Left ventricle myocardium inferior (tissue), 1 donor: ENCODE measurements at regions not wholly inside any gene's neighbourhood (a gene's known extent, or its start where the extent isn't known, plus 50 kb on each side); places are given as distances from the start of the nearest gene placed in this dataset.

ENCODE experiments used
- DNase-seq: peaks from one replicate; pipeline ENCODE4 v3.0.0-alpha.2; 2020
- H3K27ac ChIP-seq: fragments of 200-600 bp; replicated peaks from 2 replicates; pipeline ENCODE4 v1.8.0; 2021
- H3K27me3 ChIP-seq: fragments of 200-600 bp; 2 replicates; pipeline ENCODE4 v1.8.0; 2021; ENCODE audit warnings: low read depth
- H3K36me3 ChIP-seq: fragments of 200-600 bp; 2 replicates; pipeline ENCODE4 v1.8.0; 2021
- H3K4me1 ChIP-seq: fragments of 200-600 bp; 2 replicates; pipeline ENCODE4 v1.8.0; 2021
- H3K4me3 ChIP-seq: fragments of 200-600 bp; 2 replicates; pipeline ENCODE4 v1.8.0; 2021; ENCODE audit warnings: mild to moderate bottlenecking, moderate library complexity
- H3K9me3 ChIP-seq: fragments of 200-600 bp; replicated peaks from 2 replicates; pipeline ENCODE4 v1.8.0; 2021
- intact Hi-C: fragments of 100-400 bp; cut with micrococcal nuclease; formaldehyde crosslinking; loops from one replicate; pipeline ENCODE4 v1.11.0; 2022
- TF ChIP-seq, protein P1 (sequence below): fragments of 200-600 bp; IDR thresholded peaks from 2 replicates; pipeline ENCODE4 v1.8.0; 2021; ENCODE audit warnings: antibody characterized with exemption, mild to moderate bottlenecking, borderline replicate concordance
- donor health status: DM: no; HTN: yes; CAD: no; lungs with severe emphysema.

DNA sequence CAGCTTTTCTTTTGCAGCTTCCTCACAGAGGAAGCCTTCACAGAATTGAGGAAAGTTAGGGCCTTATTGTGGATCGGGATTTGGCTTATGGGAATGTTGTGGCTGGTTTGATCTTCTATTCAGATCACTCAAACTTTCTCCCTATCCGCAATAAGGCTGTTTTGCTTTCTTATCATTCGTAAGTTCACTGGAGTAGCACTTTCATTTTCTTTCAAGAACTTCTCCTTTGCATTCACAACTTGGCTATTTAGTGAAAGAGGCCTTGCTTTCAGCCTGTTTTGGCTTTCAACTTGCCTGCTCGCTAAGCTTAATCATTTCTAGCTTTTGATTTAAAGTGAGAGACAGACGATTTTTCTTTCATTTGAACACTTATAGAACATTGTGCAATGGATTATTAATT is 181.9 kb upstream of the B3GALT2 start:
- Histone ChIP-seq H3K27ac (no peak overlapping the region), H3K4me3 (no peak overlapping the region), H3K27me3 (no peaks in the 10 kb centered on the region), H3K36me3 (no peaks in the 10 kb centered on the region), H3K9me3 (no peaks in the 10 kb centered on the region), H3K4me1 (no peaks in the 10 kb centered on the region)
- intact Hi-C loops, result no loop called here
- DNase-seq, result no peak
- TF ChIP-seq, protein P1, sequence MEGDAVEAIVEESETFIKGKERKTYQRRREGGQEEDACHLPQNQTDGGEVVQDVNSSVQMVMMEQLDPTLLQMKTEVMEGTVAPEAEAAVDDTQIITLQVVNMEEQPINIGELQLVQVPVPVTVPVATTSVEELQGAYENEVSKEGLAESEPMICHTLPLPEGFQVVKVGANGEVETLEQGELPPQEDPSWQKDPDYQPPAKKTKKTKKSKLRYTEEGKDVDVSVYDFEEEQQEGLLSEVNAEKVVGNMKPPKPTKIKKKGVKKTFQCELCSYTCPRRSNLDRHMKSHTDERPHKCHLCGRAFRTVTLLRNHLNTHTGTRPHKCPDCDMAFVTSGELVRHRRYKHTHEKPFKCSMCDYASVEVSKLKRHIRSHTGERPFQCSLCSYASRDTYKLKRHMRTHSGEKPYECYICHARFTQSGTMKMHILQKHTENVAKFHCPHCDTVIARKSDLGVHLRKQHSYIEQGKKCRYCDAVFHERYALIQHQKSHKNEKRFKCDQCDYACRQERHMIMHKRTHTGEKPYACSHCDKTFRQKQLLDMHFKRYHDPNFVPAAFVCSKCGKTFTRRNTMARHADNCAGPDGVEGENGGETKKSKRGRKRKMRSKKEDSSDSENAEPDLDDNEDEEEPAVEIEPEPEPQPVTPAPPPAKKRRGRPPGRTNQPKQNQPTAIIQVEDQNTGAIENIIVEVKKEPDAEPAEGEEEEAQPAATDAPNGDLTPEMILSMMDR, result no peak

DNA sequence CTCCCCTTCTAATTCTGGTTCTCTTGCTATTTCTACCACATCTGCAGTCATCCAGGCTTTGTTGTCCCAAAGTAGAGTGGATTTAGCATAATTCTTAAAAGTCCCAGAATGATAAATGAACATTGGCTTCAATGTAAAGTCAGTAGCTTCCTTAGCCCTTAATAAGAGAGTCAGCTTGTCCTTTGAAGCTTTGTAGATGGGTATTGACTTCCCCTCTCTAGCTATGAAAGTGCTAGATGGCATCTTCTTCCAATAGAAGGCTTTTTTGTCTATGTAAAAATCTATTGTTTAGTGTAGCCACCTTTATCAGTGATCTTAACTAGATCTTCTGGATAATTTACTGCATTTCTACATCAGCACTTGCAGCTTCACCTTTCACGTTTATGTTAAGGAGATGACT is 181.4 kb upstream of the B3GALT2 start:
- TF ChIP-seq, protein P1, result no peak
- DNase-seq, result no peak
- Histone ChIP-seq H3K36me3 (no peaks in the 10 kb centered on the region), H3K9me3 (no peaks in the 10 kb centered on the region), H3K27me3 (no peaks in the 10 kb centered on the region), H3K4me1 (no peaks in the 10 kb centered on the region), H3K4me3 (no peak overlapping the region), H3K27ac (no peak overlapping the region)
- intact Hi-C loops, result no loop called here

DNA sequence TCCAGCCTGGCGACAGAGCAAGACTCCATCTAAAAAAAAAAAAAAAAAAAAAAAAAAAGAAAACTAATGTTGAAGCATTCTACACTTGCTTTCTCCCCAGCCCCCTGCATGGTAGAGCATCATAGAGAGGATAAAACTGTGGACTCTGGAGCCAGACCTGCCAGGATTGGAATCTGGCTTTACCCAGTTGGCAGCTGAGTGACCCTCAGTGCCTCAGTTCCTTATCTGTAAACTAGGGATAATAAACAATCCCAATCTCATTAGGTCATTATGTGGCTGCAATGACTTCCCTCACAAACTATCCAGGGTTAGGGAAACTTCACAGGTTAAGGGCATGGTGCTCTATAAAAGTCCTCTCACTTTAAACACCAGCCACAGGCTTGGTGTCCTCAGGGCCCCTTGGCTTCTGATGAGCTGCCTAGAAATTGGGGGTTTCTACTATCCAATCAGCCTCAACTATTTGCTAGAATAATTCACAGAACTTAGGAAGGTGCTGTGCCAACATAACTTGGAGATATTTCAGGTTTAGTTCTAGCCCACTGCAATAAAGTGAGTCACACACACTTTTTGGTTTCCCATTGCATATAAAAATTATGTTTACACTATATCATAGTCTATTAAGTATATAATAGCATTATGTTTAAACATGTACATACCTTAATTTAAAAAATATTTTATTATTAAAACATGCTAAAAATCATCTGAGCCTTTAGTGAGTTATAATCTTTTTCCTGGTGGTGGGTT is 180.5 kb upstream of the B3GALT2 start:
- intact Hi-C loops, result no loop called here
- no peaks in the 10 kb centered on the region for H3K4me1 ChIP-seq
- no peaks in the 10 kb centered on the region for H3K27me3 ChIP-seq
- H3K27ac ChIP-seq, result no peak overlapping the region
- H3K36me3 ChIP-seq, result no peaks in the 10 kb centered on the region
- no peaks in the 10 kb centered on the region for H3K9me3 ChIP-seq
- TF ChIP-seq, protein P1, result no peak
- DNase-seq, result no peak
- H3K4me3 ChIP-seq, result no peak overlapping the region

DNA sequence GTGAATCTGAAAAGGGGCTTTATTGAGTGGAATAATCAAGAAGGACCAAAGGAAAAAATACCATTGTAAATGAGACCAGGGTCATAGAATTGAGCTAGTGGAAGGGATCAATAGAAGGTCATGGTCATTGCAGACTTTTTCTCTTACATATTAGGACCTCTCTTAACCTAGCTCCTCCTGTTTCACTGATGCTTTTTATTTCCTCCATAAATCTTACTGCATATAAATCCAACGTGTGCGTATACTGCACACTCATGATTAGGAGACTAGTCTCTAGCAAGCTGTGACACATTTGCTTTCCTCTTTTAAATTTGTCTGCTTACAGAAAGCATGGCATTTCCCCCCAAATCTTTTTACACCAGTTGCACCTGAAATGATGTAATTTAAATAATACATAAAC is 179.6 kb upstream of the B3GALT2 start:
- Histone ChIP-seq H3K27ac (no peak overlapping the region), H3K4me1 (no peaks in the 10 kb centered on the region), H3K27me3 (no peaks in the 10 kb centered on the region), H3K4me3 (no peak overlapping the region), H3K9me3 (no peaks in the 10 kb centered on the region), H3K36me3 (no peaks in the 10 kb centered on the region)
- TF ChIP-seq, protein P1, result no peak
- intact Hi-C loops, result no loop called here
- no peak for DNase-seq

DNA sequence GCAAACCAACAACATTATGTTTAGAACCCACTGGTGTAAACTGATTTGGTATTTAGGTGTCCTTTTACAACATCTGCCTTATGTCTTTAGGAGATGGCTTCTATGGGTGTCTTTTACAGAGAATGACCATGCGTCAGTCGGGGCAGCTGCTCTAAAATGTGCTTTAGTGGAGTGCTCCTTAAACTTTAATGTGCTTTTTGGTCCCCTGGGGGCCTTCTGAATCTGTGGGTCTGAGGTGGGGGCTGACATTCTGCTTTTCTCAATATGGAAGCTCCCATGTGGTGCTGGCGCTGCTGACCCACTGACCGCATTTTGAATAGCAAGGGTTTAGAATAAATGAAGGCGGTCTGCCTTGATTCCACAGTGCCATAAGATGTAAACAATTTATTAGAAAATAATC is 173.2 kb upstream of the B3GALT2 start:
- TF ChIP-seq, protein P1, result no peak
- intact Hi-C loops, result no loop called here
- Histone ChIP-seq H3K27ac (no peak overlapping the region), H3K9me3 (no peaks in the 10 kb centered on the region), H3K4me1 (peaks cover 6% of the 10 kb centered on the region), H3K27me3 (no peaks in the 10 kb centered on the region), H3K4me3 (no peak overlapping the region), H3K36me3 (no peaks in the 10 kb centered on the region)
- no peak for DNase-seq
